Cardiac septum (tissue), 1 donor: ENCODE measurements at regions not wholly inside any gene's neighbourhood (a gene's known extent, or its start where the extent isn't known, plus 50 kb on each side); places are given as distances from the start of the nearest gene placed in this dataset.

Source experiments
- DNase-seq: peaks from one replicate; pipeline ENCODE4 v3.0.0-alpha.2; 2020; ENCODE audit warnings: low spot score
- intact Hi-C: fragments of 100-400 bp; cut with DNase I; formaldehyde crosslinking; loops from one replicate; pipeline ENCODE4 v1.14.0; 2022
- donor health status: DM: no; HTN: no; CAD: no.

DNA sequence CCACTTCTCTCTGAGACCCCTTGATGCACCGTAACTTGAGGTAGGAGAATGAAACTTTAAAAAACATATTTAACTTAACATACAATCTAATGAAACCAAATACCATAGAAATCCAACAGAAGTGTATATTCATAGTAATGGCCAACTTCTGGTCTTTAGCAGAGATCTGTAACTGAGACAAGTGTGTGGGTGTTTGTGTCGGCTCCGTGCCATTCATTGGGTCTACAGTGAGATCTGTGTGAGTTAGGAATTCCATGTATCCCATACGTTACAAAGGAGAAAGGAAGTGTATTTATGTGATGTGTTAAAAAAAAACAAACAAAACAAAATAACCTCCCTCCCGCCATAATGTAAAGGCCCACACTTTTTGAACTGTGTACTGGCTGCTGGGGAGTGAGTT, 348.0 kb upstream of the NR3C2 start:
- no peak for DNase-seq
- intact Hi-C loops, result no loop called here

- intact Hi-C loops, result no loop called here
- no peak for DNase-seq
Observed at GRCh38 chr4:148787831-148788477, 345.7 kb upstream of the NR3C2 start.

GRCh38 chr4:148787285-148787684, 345.1 kb upstream of the NR3C2 start:
- intact Hi-C loops, result no loop called here
- no peak for DNase-seq

DNA sequence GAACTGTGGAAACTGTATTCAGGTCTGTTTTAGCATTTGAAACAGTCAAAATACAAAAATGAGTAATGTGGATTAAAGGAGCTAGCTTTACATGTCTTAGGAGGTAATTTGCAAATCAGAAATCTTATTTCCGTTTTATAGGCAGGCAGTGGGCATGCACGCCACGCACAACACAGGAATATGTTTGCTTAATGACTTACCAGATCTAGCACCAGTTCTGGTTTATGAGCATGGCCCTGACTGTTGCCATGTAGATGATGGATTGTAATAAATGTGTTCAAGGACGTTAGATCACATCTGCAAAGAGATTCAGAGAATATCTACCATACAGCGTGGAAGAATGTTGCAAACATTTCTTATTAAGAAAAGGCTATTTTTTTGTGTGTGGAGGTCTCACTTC, 344.5 kb upstream of the NR3C2 start:
- no peak for DNase-seq
- intact Hi-C loops, result no loop called here

- intact Hi-C loops, result no loop called here
- no peak for DNase-seq
Observed at GRCh38 chr4:148782284-148782683, 340.1 kb upstream of the NR3C2 start.

GRCh38 chr4:148780426-148781005, 338.3 kb upstream of the NR3C2 start:
- DNase-seq, result no peak
- intact Hi-C loops, result no loop called here

DNA sequence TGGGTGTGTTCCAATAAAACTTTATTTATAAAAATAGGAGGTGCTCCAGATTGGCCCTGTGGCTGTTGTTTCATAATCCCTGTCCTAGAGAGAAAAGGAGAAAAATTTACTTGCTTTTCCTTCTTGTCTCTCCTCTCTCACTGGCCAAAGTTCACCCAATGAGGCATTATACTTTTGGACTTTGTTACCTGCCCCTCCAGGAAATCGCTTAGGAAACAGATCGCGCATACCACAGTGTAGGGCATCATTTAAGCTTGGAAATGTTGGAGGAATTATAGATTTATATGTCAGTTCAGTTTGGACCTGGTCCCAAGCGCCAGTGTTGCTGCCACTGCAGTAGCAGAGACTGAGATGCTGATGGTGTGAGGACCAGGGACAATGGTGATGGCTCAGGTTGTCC, 337.6 kb upstream of the NR3C2 start:
- intact Hi-C loops, result no loop called here
- no peak for DNase-seq

- intact Hi-C loops, result no loop called here
- no peak for DNase-seq
Observed at GRCh38 chr4:148778980-148779675, 336.9 kb upstream of the NR3C2 start.

DNA sequence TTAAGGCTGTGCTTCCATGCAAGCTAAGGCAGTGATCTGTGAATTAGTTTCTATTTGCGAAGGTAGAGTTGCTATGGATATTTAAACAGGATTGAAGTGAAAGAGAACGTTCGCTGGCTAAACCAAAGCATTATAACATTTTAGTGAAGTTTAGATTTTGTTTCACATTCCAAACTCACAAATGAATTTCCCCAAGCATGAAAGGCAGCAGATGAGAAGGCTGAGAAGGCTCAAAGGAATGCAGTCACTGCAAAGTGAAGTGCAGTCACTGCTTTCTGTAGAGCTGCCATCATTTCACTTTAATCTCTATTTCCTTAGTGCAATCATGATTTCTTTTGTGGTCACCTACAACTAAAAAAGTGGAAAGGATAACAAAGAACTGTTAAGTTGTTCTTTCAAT, 334.7 kb upstream of the NR3C2 start:
- no peak for DNase-seq
- intact Hi-C loops, result no loop called here

GRCh38 chr4:148774134-148774533, 331.9 kb upstream of the NR3C2 start:
- no peak for DNase-seq
- intact Hi-C loops, result no loop called here

DNA sequence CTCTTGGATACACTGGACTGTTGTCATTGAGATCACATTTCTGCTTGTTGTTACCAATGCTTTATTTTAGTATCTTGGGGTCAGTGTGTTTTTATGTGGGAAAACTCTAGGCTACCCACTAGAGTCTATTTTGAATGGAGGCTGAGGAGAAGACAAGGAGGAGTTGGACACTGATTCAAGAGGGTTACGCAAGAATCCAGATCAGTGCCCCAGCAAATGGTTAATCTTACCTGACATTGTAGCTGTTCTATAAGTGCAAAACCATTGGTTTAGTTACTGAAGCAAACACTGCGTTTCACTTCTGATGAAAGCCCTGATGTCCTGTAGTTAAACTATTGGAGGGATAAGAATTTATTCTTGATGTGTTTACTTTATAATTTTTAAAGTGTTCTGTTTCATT, 331.1 kb upstream of the NR3C2 start:
- DNase-seq, result no peak
- intact Hi-C loops, result no loop called here

DNA sequence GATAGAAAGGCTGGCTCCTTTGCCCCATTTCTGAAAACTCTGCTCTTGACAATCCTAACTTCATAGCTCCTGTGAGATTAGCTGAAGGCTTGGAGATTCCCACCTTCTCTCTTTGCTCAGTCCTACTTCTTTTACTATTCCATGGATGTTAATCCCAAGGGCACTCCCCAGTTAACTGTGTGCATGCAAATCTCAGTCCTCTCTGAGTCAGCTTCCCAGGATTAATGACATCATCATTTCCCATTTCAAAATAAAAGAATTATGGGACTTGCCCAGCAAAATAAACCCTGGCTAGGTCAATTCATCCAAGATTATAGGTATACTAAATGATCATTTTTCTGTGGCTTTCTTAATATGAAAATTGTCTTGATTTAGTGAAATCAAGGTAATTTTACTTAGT, 328.6 kb upstream of the NR3C2 start:
- intact Hi-C loops, result no loop called here
- no peak for DNase-seq

- intact Hi-C loops, result no loop called here
- DNase-seq, result no peak
Observed at GRCh38 chr4:148770377-148770776, 328.2 kb upstream of the NR3C2 start.

GRCh38 chr4:148764720-148765119, 322.5 kb upstream of the NR3C2 start:
- intact Hi-C loops, result no loop called here
- DNase-seq, result no peak

DNA sequence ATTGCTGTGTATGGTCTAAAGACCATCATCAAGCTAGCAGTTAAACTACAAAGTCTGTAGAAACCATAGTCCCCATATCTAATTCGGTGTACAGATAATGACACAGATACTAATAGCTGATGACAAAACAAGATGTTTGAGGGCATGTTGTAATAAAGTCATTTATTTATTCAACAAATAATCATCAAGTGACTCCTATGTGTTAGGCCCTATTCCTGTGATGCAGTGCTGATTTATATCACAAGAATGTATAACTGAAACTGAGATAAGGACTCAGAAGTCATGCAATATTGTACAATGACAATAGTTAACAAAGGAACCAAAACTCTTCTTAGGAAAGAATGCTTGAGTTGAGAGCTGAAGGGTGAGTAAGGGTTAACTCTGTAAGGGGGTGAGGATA, 315.0 kb upstream of the NR3C2 start:
- DNase-seq, result no peak
- intact Hi-C loops, result no loop called here

- intact Hi-C loops, result no loop called here
Observed at GRCh38 chr4:148749403-148749802, 307.2 kb upstream of the NR3C2 start.

DNA sequence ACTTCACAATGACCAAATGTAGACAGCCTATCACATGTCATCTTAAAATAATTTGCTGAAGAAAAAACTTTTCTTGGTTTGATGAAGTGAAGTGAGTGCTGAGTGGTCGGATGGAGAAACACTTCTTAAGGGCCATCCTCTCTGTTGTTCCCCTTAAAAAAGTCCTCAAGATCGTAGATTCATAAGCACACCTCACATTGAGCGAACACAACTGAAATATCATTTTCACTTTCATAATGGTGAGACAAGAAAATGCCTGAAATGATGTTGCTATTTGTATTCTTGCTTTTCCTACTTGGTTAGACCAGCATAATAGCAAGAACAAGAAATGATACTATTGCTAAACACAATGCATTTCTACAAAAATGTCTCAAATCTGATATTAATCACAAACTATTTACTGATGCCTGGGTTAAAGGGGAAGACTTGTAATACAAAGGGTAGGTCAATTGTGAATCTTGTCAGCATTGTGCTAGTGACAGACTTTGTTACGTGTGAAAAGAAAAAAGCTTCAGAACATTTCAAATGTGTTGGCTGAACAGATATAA, 305.6 kb upstream of the NR3C2 start:
- DNase-seq, result no peak

More at GRCh38 chr4:148749403-148749802, 307.2 kb upstream of the NR3C2 start:
- DNase-seq, result no peak

GRCh38 chr4:148740701-148741100, 298.5 kb upstream of the NR3C2 start:
- no peak for DNase-seq

More for the DNA sequence above, 305.6 kb upstream of the NR3C2 start:
- intact Hi-C loops, result no loop called here

DNA sequence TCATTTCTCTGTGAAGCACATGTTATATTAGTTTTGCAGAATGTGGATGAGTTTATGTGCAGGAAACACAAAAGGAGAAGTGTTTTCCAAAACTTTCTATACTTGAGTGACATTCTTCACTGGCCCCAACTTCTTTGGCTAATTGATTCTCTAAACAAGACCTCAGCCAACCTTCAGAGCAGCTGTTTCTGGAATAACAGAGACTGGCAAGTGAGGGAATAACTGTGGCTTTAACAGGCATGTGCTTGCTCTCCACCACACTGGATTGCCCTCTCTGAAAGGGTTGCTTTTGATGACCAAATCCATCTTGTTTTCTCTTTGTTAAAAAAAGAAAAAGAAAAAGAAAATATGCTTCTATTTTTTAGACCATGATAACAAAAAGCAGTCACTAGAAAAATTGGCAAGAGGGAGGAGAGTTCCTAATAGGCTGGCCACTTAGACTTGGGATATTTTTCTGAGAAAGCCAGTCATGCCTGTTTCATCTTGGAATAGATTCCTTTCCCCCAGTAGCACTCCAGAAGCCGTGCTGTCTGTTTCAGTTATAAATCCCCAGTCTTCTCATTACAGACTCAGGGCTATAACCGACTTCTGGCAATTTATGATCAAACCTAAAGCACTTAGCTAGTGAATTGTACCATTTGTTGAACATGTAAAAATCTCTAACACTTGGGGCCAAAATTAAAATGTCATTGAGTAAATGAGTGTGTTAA, 295.0 kb upstream of the NR3C2 start:
- no peak for DNase-seq
- intact Hi-C loops, result no loop called here

More at GRCh38 chr4:148740701-148741100, 298.5 kb upstream of the NR3C2 start:
- intact Hi-C loops, result no loop called here

DNA sequence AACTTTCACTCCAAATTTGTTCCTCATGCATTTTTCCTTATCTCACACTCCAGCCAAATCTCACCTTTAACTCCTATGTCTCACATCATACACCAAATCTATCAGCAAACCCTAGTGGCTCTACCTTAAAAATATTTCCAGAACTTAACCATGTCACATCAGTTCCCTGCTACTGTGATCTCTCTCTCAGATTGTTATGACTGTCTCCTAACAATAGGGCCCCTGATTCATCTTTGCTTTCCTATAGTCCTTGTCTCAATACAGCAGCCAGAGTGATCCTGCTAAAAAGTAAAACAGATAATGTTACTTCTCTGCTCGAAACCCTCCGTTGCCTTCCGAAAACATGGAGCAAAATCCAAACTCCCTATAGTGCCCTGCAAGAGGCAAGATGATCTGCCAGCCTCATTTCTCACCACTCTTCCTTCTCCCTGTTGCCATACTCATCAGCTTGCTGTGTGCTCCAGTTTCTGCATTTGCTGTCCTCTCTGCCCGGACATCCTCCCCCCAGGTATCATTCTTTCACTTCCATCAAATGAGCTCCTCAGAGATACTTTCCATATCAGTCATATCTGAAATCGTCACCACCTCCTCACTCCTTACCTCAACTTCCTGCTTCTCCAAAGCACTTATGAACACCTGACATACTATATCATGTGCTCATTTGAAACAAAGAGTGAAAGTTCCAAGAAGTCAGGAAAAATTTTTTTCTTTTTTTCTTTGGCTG, 293.4 kb upstream of the NR3C2 start:
- intact Hi-C loops, result no loop called here
- DNase-seq, result no peak
